ENCODE measurements at regions not wholly inside any gene's neighbourhood (a gene's known extent, or its start where the extent isn't known, plus 50 kb on each side); places are given as distances from the start of the nearest gene placed in this dataset.
A peak's percentile ranks its signal among the peaks of the same experiment; 100 is the strongest.

DNA sequence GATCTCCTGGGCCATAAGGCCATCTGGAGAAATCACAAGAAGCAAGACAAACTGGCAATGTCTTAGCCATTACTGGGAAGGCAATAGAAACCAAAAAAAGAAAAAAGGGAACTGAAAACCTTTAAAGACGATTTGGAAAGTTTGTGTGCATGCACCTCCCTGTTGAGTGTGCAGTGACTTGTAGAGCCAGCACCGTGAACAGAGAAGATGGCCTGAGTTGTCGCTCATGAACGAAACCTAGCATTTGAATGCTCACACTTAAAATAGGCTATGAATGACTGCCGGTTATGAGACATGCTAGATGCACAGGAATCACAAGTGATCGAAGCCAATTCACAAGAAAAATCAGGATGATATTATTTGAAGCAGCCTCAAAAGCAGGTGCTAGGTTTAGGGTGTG, 151.3 kb upstream of the ADO start:
- DNase-seq (ENCODE audit: low read depth in 1 of 2, low spot score in 1 of 2), result no peak

- DNase-seq (ENCODE audit: low read depth in 1 of 2, low spot score in 1 of 2), result no peak
Observed at GRCh38 chr10:62654966-62655336, 149.6 kb upstream of the ADO start.

- no peak for DNase-seq (ENCODE audit: low read depth in 1 of 2, low spot score in 1 of 2)
Observed at GRCh38 chr10:62655337-62655994, 149.1 kb upstream of the ADO start.

DNA sequence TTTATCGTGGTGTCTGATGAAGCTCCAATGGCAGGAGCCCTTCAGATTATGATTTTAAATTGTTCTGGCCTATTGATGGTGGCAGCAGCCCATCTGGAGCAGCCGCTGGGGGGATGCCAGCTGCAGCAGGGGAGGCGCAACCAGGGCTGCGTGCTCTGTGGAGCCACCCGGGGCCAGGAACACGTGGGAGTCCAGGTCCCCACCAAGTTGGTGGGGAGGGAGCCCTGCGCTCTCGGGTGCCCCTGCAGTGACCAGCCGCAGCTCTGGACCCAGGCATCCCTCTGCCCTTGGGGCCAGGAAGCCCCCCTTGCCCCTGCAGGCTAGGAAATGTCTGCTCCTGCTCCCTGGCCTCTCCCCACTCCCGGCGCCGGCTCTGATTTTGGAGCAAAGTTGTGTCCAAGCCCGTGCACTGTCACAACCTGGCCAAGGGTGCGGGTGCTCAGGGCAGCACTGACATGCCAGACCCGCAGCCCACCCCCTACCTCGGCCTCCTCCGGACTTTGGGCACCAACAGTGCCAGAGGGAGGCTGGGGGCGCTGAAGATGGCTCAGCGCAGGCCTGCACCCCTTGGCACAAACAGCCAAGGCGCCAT, 147.2 kb upstream of the ADO start:
- no peak for DNase-seq (ENCODE audit: low read depth in 1 of 2, low spot score in 1 of 2)

- no peak for DNase-seq (ENCODE audit: low read depth in 1 of 2, low spot score in 1 of 2)
Observed at GRCh38 chr10:62658516-62658915, 146.0 kb upstream of the ADO start.

DNA sequence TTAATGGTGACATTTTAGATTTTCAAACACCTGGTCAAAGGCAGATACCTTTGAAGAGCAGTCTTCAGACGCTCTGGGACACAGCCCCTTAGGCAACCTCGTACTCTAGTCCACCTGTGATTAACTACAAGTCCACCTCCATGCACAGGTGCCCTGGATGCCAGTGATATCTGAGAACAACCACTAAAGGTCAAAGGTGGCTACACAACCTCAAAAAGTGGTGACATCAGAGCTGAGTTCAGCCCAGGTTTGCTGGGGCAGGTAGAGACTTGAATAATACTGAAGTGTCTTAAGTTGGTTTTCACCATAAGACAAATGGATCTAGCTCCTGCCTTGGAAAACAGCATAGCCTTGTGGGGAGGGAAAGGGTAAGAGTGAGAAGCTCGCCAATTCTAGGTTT, 143.4 kb upstream of the ADO start:
- no peak for DNase-seq (ENCODE audit: low read depth in 1 of 2, low spot score in 1 of 2)

GRCh38 chr10:62662486-62662885, 142.0 kb upstream of the ADO start:
- no peak for DNase-seq (ENCODE audit: low read depth in 1 of 2, low spot score in 1 of 2)

GRCh38 chr10:62665771-62666170, 138.7 kb upstream of the ADO start:
- no peak for DNase-seq (ENCODE audit: low read depth in 1 of 2, low spot score in 1 of 2)

GRCh38 chr10:62666275-62666674, 138.2 kb upstream of the ADO start:
- no peak for DNase-seq (ENCODE audit: low read depth in 1 of 2, low spot score in 1 of 2)

GRCh38 chr10:62669341-62669740, 135.2 kb upstream of the ADO start:
- no peak for DNase-seq (ENCODE audit: low read depth in 1 of 2, low spot score in 1 of 2)

- DNase-seq (ENCODE audit: low read depth in 1 of 2, low spot score in 1 of 2), result no peak
Observed at GRCh38 chr10:62671104-62671503, 133.4 kb upstream of the ADO start.

- DNase-seq (ENCODE audit: low read depth in 1 of 2, low spot score in 1 of 2), result peak; percentile 21 to 63
Observed at GRCh38 chr10:62681211-62681940, 123.1 kb upstream of the ADO start.

DNA sequence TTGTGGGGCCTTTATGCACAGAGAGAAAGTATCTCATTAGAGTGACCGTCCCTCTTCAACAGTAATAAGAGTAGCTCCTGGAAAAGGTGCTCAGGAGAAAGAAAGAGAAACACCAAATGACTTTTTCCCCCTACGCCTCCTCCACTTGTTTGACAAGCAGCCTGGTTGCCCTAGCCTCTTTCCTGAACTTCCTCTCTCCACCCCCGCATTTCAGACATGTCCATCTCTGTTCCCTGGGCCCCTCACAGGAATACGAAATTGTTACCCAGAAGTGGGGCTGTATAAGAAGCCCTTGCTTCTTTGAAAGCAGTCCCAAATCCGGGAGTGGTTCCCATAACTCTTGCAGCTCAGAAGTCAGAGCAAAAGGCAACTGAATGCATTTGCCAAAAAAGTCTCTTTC, 119.6 kb upstream of the ADO start:
- DNase-seq (ENCODE audit: low read depth in 1 of 2, low spot score in 1 of 2), result no peak

DNA sequence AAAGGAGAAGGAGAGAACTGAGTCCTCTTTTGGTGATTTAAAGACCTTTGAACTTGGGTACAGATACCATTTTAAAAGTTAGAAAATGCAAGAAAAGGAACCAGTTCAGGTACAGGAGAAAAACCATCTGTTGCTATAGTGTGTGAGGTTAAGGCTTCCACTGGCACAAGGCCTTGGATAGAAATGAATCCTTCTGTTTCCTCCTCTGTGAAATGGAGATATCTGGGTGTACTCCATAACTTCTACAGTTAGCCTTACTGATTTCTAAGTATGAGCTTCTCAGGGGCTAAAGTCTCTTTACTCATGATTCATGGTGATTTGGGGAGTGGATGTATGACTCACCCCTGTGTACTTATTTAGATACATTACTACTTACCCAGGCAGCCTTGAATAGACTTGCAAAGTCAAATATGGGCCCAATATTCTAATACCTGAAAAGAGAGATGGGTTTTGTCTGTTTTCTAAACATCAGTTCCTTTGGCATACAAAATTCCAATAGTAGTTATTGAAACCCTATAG, 117.2 kb upstream of the ADO start:
- DNase-seq (ENCODE audit: low read depth in 1 of 2, low spot score in 1 of 2), result no peak

DNA sequence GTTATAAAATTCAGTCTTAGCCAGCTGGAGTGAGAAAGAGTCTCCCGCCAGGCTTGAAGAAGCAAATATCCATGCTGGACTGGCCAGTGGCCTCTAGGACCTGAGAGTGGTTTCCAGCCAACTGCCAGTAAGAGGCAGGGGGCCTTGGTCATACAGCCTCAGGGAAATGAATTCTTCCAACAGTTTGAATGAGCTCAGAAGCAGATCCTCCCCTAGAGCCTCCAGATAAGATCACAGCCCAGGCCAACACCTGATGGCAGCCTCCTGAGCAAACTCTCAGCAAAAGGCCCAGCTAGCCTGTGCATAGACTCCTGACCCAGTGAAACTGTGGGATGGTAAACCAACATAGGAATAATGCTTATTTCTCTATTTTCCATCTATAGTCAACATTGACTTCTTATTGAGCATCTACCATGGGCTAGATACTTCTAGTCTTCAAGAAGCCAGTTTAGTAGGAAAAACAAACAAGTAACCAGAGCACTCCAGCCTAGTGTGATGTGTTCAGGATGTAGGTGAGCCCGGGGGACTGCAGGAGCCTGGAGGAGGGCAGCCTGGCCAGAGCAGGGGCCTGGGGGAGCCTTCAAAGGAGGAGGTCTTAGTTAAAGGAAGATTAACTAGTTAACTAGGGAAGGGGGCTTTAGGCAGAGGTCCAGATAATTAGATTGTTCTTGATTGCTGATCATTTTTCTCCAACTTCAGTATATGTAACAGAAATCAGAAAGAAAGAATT, 115.4 kb upstream of the ADO start:
- no peak for DNase-seq (ENCODE audit: low read depth in 1 of 2, low spot score in 1 of 2)

DNA sequence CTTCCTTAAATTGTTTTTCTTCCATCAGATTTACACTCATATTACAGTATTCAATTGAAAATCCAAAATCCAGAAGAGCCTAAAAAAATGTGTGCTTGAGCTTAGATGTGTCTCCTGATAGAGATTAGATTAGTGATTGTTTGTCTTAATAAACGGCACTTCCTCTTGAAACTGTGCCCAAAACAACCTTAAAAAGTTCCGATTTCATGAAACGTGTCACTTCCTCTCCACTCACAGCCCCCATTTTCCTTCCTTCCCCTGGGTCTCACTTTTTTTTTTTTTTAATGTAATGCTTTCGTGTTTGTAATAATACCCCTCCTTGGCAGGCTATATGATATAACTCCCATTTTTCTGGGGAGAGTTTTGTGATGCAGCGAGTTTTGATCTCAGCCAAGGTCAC, 114.8 kb upstream of the ADO start:
- DNase-seq (ENCODE audit: low read depth in 1 of 2, low spot score in 1 of 2), result no peak

DNA sequence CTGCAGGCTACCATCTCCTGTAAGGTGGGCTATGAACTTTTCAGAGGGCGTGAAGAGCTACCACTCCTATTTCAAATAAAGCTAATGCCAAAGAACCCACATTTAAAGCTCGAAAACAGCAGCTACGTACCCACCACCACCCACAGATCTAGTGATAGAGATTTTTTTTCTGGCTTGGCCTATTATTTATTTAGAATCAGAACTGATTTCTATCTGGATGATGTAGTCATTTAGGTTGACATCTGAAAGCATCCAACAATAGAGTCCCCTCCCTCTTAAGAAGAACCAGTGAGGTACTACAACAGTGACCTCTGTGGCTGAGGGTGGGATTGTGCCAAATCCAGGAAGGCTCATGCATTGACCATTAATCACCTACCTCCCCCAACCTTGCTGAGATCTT, 113.8 kb upstream of the ADO start:
- no peak for DNase-seq (ENCODE audit: low read depth in 1 of 2, low spot score in 1 of 2)

DNA sequence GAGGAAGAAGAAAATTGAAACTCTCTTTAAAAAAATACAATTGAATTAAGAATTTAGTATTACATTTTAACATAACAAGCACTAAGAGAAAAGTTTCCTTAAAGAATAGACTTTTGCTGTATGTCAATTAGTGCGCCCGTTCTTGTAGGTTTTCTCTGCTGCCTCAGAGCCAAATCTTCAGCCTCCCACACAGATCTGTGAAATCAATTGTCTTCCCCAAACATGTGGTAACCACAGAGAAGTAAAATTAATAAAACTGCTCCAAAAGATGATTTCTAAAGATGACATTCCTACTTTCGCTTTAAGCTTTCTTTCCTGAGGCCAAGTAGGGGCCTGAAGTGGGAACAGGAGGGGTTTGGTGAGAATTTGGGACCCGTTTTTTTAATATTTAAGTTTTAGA, 113.2 kb upstream of the ADO start:
- no peak for DNase-seq (ENCODE audit: low read depth in 1 of 2, low spot score in 1 of 2)

GRCh38 chr10:62692085-62692484, 112.4 kb upstream of the ADO start:
- DNase-seq (ENCODE audit: low read depth in 1 of 2, low spot score in 1 of 2), result no peak

DNA sequence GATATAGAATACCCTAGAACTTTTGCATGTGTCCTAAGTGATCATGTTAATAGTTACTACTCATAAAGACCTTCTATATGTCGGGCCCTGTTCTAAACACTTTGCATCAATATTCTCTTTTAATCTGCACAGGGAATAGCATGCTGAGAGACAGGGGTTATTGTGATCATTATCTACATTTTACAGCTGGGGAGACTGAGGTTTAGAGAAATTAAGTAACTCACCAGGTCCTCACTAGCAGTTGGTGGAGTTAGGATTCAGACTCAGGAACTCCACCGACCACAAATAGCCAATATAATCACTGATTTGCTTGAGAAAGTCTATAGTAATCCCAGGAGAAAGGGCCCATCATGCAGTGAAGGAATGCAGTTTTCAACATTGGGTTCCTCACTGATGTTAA, 111.2 kb upstream of the ADO start:
- DNase-seq (ENCODE audit: low read depth in 1 of 2, low spot score in 1 of 2), result no peak

DNA sequence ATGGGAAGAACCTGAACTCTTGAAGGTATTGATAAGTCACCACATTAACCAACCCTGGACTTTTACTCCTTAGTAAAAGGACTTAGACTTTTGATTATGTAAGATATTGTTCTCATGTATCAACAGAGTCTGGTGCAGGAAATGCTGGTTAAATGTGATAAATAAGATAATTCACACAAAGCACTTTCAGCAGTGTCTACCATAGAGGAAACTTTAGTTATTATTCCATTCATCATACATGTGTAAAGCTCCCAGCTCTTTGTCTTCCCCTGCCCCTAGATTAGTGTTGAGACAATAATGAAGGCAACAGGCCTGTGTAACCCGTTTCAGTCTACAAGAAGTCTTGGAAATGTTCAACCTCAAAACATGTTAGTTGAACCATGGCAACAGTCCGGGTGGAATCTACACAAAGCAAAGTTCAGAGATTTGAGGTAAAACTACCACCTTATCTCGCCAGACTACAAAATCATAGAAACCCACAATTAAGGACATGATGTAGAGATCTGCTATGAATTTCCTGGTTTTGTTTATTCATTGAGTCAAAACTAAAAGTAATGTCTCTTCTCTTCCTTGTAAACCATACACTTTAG, 109.9 kb upstream of the ADO start:
- no peak for DNase-seq (ENCODE audit: low read depth in 1 of 2, low spot score in 1 of 2)

Measured in stimulated activated CD4-positive, alpha-beta T cell treated with anti-CD3 and anti-CD28 coated beads, Interleukin-15, amount 100 ng/mL, for 1 hour (primary cell).